Coronary artery (tissue), 2 donors: ENCODE measurements at regions not wholly inside any gene's neighbourhood (a gene's known extent, or its start where the extent isn't known, plus 50 kb on each side); places are given as distances from the start of the nearest gene placed in this dataset.
"Not testable (repeated sequence)": the region's sequence is repeated elsewhere in the genome, so short reads cannot be mapped to it uniquely, and the experiment has no call there.

Source experiments
- DNase-seq: peaks from one replicate; pipeline ENCODE4 v3.0.0-alpha.2; 2017; ENCODE audit warnings: low spot score
- H3K27ac ChIP-seq, 2 donors: fragments of 200-600 bp; sonication (generic); one replicate each; pipeline ENCODE4 v1.5.1; 2016 to 2019
- H3K4me3 ChIP-seq: fragments of 200-600 bp; sonication (generic); 2 replicates; pipeline ENCODE4 v1.5.1; 2016; ENCODE audit warnings: mild to moderate bottlenecking, moderate library complexity
- TF ChIP-seq, protein P1 (sequence below): fragments of 200-600 bp; sonication (generic); IDR thresholded peaks from one replicate; pipeline ENCODE4 v1.5.1; 2019; ENCODE audit warnings: antibody characterized with exemption

- Histone ChIP-seq H3K27ac (no peak overlapping the region), H3K4me3 (no peak overlapping the region)
- TF ChIP-seq, protein P1, sequence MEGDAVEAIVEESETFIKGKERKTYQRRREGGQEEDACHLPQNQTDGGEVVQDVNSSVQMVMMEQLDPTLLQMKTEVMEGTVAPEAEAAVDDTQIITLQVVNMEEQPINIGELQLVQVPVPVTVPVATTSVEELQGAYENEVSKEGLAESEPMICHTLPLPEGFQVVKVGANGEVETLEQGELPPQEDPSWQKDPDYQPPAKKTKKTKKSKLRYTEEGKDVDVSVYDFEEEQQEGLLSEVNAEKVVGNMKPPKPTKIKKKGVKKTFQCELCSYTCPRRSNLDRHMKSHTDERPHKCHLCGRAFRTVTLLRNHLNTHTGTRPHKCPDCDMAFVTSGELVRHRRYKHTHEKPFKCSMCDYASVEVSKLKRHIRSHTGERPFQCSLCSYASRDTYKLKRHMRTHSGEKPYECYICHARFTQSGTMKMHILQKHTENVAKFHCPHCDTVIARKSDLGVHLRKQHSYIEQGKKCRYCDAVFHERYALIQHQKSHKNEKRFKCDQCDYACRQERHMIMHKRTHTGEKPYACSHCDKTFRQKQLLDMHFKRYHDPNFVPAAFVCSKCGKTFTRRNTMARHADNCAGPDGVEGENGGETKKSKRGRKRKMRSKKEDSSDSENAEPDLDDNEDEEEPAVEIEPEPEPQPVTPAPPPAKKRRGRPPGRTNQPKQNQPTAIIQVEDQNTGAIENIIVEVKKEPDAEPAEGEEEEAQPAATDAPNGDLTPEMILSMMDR = no peak
- DNase-seq = no peak
Measured at GRCh38 chrX:63418211-63418610, 67.1 kb upstream of the SPIN4 start.

DNA sequence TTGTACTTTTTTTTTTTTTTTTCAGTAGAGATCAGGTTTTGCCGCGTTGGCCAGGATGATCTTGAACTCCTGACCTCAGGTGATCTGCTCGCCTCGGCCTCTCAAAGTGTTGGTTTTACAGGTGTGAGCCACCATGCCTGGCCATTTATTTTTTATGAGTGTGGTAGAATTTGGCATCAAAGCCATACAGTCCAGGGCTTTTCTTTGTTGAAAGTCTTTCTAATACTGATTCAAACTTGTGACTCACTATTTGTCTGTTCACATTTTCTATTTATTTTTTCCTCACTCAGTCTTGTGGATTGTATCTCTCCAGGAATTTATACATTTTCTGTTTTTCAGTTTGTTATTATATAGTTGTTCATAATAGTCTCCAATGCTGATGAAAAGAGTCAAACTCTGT is 66.5 kb upstream of the SPIN4 start:
- Histone ChIP-seq H3K4me3 (no peak overlapping the region), H3K27ac (no peak overlapping the region)
- TF ChIP-seq, protein P1 = no peak
- no peak for DNase-seq

GRCh38 chrX:63409934-63410333 is 58.8 kb upstream of the SPIN4 start:
- not testable (repeated sequence) for DNase-seq, H3K4me3 ChIP-seq, H3K27ac ChIP-seq

DNA sequence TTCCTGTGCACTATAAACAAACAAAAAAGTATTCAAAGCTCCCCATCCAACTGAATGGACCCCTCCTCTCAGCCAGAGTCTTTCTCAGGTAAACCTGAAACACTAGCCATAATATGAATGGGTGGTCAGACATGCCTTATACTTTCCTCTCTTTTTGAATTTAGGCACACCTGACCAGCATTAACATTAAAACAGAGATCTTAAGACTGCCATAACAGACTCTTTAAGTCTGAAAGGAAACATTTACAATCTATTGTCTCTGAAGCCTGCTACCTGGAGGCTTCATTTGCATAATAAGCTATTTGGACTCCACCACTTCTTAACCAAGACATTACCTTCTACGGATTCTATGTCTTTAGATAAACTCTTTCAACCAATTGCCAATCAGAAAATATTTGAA is 56.9 kb upstream of the SPIN4 start:
- TF ChIP-seq, protein P1 = no peak
- H3K4me3 ChIP-seq = no peak overlapping the region
- no peak overlapping the region for H3K27ac ChIP-seq
- no peak for DNase-seq

DNA sequence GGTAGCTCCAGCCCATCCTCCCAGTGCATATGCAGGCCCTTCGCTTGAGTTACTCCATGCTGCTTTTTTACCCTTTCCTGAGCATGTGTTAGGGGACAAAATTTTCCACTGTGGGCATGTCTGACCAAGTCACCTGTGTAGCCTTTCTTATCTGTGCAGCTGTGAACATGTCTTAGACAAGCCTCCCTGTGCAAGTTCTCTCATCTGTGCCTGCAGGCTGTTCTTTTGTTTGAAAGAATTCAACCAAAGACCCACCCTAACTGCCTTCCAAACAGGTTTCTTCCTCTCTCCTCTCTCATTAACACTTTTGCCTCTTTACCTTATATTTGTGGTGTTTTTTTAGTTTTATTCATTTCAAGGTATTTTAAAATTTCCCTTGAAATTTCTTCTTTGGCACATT is 53.2 kb upstream of the SPIN4 start:
- TF ChIP-seq, protein P1 = no peak
- Histone ChIP-seq H3K27ac (no peak overlapping the region), H3K4me3 (no peak overlapping the region)
- DNase-seq = no peak

DNA sequence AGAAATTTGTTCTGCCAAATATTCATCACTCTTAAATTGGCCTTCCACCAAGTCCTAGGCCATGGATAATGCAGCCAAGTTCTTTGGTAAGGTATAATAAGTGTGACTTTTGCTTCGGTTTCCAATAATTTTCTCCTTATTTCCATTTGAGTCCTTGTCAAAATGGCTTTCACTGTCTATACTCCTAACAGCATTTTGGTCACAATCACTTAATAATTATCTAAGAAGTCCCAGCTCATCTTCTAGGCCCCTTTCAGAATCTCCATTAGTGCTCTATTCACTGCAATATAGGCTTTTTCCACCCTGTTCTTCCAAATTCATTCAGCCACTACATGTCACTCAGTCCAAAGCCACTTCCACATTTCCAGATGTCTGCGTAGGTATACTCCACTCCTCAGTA is 51.0 kb upstream of the SPIN4 start:
- H3K27ac ChIP-seq = no peak overlapping the region
- DNase-seq = no peak
- TF ChIP-seq, protein P1 = no peak
- H3K4me3 ChIP-seq = no peak overlapping the region
